Retina (tissue), 1 donor: ENCODE measurements at regions not wholly inside any gene's neighbourhood (a gene's known extent, or its start where the extent isn't known, plus 50 kb on each side); places are given as distances from the start of the nearest gene placed in this dataset.

ENCODE experiments used
- DNase-seq: peaks from one replicate; pipeline ENCODE4 v3.0.0-alpha.2; 2016

- DNase-seq = no peak
Observed at GRCh38 chr2:21650569-21650968, 526.8 kb downstream of the TDRD15 start.

- no peak for DNase-seq
Observed at GRCh38 chr2:21655136-21655535, 531.4 kb downstream of the TDRD15 start.

- DNase-seq = peak; percentile 80
Observed at GRCh38 chr2:21656330-21657075, 532.7 kb downstream of the TDRD15 start.

- DNase-seq = no peak
Observed at GRCh38 chr2:21657445-21657844, 533.7 kb downstream of the TDRD15 start.

GRCh38 chr2:21658269-21658668 lies 534.5 kb downstream of the TDRD15 start:
- DNase-seq = no peak

- no peak for DNase-seq
Observed at GRCh38 chr2:21658907-21659477, 535.2 kb downstream of the TDRD15 start.

- DNase-seq = no peak
Observed at GRCh38 chr2:21664083-21664482, 540.3 kb downstream of the TDRD15 start.

GRCh38 chr2:21667638-21668037 lies 543.9 kb downstream of the TDRD15 start:
- DNase-seq = no peak

GRCh38 chr2:21668078-21668710 lies 544.4 kb downstream of the TDRD15 start:
- no peak for DNase-seq

GRCh38 chr2:21676041-21676440 lies 552.3 kb downstream of the TDRD15 start:
- DNase-seq = no peak

GRCh38 chr2:21676676-21677075 lies 552.9 kb downstream of the TDRD15 start:
- DNase-seq = no peak

GRCh38 chr2:21683838-21684237 lies 560.1 kb downstream of the TDRD15 start:
- DNase-seq = no peak

- DNase-seq = no peak
Observed at GRCh38 chr2:21687589-21687988, 563.8 kb downstream of the TDRD15 start.

GRCh38 chr2:21690005-21690404 lies 566.2 kb downstream of the TDRD15 start:
- DNase-seq = no peak

- DNase-seq = no peak
Observed at GRCh38 chr2:21693081-21693480, 569.3 kb downstream of the TDRD15 start.

- no peak for DNase-seq
Observed at GRCh38 chr2:21694079-21694878, 570.5 kb downstream of the TDRD15 start.

GRCh38 chr2:21696900-21697299 lies 573.1 kb downstream of the TDRD15 start:
- no peak for DNase-seq

GRCh38 chr2:21700644-21701043 lies 576.9 kb downstream of the TDRD15 start:
- DNase-seq = no peak

- no peak for DNase-seq
Observed at GRCh38 chr2:21710031-21710430, 586.3 kb downstream of the TDRD15 start.

- DNase-seq = no peak
Observed at GRCh38 chr2:21710496-21710895, 586.7 kb downstream of the TDRD15 start.

GRCh38 chr2:21715887-21716286 lies 592.1 kb downstream of the TDRD15 start:
- DNase-seq = peak; percentile 58

GRCh38 chr2:21727101-21727500 lies 603.3 kb downstream of the TDRD15 start:
- no peak for DNase-seq

GRCh38 chr2:21728133-21728532 lies 604.4 kb downstream of the TDRD15 start:
- DNase-seq = no peak
